HCT116 (cell line): ENCODE measurements at regions not wholly inside any gene's neighbourhood (a gene's known extent, or its start where the extent isn't known, plus 50 kb on each side); places are given as distances from the start of the nearest gene placed in this dataset.

ENCODE experiments used
- CBX3 ChIP-seq: IDR thresholded peaks from 2 replicates; pipeline ENCODE4 v1.6.1; 2012; ENCODE audit warnings: low read depth
- CEBPB ChIP-seq: IDR thresholded peaks from 2 replicates; pipeline ENCODE4 v1.6.1; 2012; ENCODE audit warnings: low read depth
- POLR2A ChIP-seq: IDR thresholded peaks from 2 replicates; pipeline ENCODE4 v1.7.0; 2011; ENCODE audit warnings: borderline replicate concordance; ENCODE audit not compliant: insufficient read depth, insufficient read length; ENCODE audit errors: extremely low read depth
- TF ChIP-seq, protein P1 (sequence below): IDR thresholded peaks from 2 replicates; pipeline ENCODE4 v1.6.1; 2012; ENCODE audit warnings: low read depth
- TF ChIP-seq, protein P2 (sequence below), 3 experiments: fragments of 200-600 bp in 1 of 3; sonication (generic) in 1 of 3; IDR thresholded peaks in 2 of 3; conservative IDR thresholded peaks in 1 of 3; 2 replicates each; pipeline ENCODE4 v1.5.1; 2012 to 2017; ENCODE audit warnings: low read depth in 2 of 3, low read length in 2 of 3, antibody characterized with exemption in 1 of 3, borderline replicate concordance in 1 of 3, control low read depth in 1 of 3, mild to moderate bottlenecking in 1 of 3, mixed read lengths in 1 of 3, mixed run types in 1 of 3, moderate library complexity in 1 of 3; ENCODE audit not compliant: insufficient read depth in 1 of 3
- TF ChIP-seq, protein P3 (sequence below): IDR thresholded peaks from 2 replicates; pipeline ENCODE4 v1.6.1; 2011; ENCODE audit warnings: mild to moderate bottlenecking, low read length, moderate library complexity; ENCODE audit not compliant: insufficient replicate concordance; ENCODE audit errors: extremely low read depth

DNA sequence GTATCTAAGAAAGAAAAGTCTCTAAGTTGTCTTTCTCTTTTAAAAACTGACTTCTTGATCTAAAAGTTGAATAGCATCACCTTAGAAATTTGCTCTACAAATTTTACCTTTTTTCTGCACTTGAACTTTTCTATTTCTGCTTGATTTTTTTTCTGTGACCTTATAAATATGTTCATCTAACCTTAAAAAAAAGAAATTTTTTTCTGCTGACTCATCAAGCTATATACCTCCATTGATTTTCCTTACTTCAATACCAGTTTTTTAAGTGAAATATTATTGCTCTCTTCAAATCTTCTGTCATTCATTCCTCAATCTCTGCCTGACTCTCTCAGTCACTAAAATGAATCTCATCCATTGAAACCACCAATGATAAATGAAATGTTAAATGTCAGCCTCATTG, 910.1 kb downstream of the GALC start (continued):
- TF ChIP-seq, protein P1, sequence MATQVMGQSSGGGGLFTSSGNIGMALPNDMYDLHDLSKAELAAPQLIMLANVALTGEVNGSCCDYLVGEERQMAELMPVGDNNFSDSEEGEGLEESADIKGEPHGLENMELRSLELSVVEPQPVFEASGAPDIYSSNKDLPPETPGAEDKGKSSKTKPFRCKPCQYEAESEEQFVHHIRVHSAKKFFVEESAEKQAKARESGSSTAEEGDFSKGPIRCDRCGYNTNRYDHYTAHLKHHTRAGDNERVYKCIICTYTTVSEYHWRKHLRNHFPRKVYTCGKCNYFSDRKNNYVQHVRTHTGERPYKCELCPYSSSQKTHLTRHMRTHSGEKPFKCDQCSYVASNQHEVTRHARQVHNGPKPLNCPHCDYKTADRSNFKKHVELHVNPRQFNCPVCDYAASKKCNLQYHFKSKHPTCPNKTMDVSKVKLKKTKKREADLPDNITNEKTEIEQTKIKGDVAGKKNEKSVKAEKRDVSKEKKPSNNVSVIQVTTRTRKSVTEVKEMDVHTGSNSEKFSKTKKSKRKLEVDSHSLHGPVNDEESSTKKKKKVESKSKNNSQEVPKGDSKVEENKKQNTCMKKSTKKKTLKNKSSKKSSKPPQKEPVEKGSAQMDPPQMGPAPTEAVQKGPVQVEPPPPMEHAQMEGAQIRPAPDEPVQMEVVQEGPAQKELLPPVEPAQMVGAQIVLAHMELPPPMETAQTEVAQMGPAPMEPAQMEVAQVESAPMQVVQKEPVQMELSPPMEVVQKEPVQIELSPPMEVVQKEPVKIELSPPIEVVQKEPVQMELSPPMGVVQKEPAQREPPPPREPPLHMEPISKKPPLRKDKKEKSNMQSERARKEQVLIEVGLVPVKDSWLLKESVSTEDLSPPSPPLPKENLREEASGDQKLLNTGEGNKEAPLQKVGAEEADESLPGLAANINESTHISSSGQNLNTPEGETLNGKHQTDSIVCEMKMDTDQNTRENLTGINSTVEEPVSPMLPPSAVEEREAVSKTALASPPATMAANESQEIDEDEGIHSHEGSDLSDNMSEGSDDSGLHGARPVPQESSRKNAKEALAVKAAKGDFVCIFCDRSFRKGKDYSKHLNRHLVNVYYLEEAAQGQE: no peak
- no peak for TF ChIP-seq POLR2A
- TF ChIP-seq, protein P2, sequence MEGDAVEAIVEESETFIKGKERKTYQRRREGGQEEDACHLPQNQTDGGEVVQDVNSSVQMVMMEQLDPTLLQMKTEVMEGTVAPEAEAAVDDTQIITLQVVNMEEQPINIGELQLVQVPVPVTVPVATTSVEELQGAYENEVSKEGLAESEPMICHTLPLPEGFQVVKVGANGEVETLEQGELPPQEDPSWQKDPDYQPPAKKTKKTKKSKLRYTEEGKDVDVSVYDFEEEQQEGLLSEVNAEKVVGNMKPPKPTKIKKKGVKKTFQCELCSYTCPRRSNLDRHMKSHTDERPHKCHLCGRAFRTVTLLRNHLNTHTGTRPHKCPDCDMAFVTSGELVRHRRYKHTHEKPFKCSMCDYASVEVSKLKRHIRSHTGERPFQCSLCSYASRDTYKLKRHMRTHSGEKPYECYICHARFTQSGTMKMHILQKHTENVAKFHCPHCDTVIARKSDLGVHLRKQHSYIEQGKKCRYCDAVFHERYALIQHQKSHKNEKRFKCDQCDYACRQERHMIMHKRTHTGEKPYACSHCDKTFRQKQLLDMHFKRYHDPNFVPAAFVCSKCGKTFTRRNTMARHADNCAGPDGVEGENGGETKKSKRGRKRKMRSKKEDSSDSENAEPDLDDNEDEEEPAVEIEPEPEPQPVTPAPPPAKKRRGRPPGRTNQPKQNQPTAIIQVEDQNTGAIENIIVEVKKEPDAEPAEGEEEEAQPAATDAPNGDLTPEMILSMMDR (IDR thresholded peaks at IDR 0.05 in 2 of 3, conservative IDR thresholded peaks at IDR 0.05 in 1 of 3; ENCODE audit: borderline replicate concordance in 1 of 3, insufficient read depth in 1 of 3, low read depth in 2 of 3, low read length in 2 of 3): no peak
- TF ChIP-seq, protein P3, sequence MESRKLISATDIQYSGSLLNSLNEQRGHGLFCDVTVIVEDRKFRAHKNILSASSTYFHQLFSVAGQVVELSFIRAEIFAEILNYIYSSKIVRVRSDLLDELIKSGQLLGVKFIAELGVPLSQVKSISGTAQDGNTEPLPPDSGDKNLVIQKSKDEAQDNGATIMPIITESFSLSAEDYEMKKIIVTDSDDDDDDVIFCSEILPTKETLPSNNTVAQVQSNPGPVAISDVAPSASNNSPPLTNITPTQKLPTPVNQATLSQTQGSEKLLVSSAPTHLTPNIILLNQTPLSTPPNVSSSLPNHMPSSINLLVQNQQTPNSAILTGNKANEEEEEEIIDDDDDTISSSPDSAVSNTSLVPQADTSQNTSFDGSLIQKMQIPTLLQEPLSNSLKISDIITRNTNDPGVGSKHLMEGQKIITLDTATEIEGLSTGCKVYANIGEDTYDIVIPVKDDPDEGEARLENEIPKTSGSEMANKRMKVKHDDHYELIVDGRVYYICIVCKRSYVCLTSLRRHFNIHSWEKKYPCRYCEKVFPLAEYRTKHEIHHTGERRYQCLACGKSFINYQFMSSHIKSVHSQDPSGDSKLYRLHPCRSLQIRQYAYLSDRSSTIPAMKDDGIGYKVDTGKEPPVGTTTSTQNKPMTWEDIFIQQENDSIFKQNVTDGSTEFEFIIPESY: no peak
- TF ChIP-seq CEBPB: no peak
- no peak for TF ChIP-seq CBX3
